ENCODE measurements at regions not wholly inside any gene's neighbourhood (a gene's known extent, or its start where the extent isn't known, plus 50 kb on each side); places are given as distances from the start of the nearest gene placed in this dataset.

DNA sequence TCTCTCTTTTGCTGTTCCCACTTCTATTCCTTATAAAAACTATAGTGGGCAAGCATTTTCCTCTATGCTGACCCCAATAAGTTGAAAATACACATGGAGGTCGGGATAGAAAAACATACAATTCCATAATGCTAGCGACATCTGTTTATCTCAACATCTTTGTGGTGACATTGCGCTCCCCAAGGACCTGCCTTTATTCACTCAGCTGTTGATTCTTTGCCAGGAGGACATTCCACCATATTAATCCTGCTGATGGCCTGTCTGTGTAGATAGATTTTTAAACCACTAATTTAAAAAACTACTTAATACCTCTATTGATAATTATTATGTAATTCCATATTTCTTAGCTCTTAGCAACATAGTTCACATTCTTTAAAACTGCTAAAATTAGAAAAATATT lies 555.3 kb upstream of the MAP3K7 start:
- no TSS peak for BruUV-seq (replicated peaks)
- no peak for FAIRE-seq

More for the DNA sequence above, 555.3 kb upstream of the MAP3K7 start:
- Histone ChIP-seq H4K20me1 (ENCODE audit: control insufficient read depth, insufficient read depth) (no peaks in the 10 kb centered on the region), H3K79me2 (ENCODE audit: control insufficient read depth, insufficient read depth, low read length) (no peaks in the 10 kb centered on the region), H3K36me3 (ENCODE audit: control insufficient read depth in 2 of 2, insufficient read depth in 2 of 2, low read length in 1 of 2) (no peaks in the 10 kb centered on the region), H3K9me3 (replicated peaks; ENCODE audit: control insufficient read depth, insufficient read depth, low read length) (no peaks in the 10 kb centered on the region), H3K4me1 (ENCODE audit: control insufficient read depth, insufficient read depth, low read length) (no peaks in the 10 kb centered on the region), H3K27me3 (replicated peaks in 1 of 2; ENCODE audit: control insufficient read depth in 2 of 2, insufficient read depth in 2 of 2, low read length in 1 of 2) (no peaks in the 10 kb centered on the region), H2AFZ (ENCODE audit: control insufficient read depth, low read depth, low read length) (no peak overlapping the region), H3K9ac (ENCODE audit: control insufficient read depth, insufficient read depth, low read length) (no peak overlapping the region), H3K4me2 (ENCODE audit: control insufficient read depth, insufficient read depth) (no peak overlapping the region), H3K4me3 (no peak overlapping the region), H3K27ac (ENCODE audit: control insufficient read depth, insufficient read depth) (no peak overlapping the region)
- CTCF ChIA-PET = no interaction called here
- intact Hi-C loops (cut with micrococcal nuclease; ENCODE audit: unreplicated experiment) = no loop called here
- in situ Hi-C loops (cut with MboI) = no loop called here
- RAD21 ChIA-PET (ENCODE audit: unreplicated experiment) = interaction anchor here (1.4 kb wide), 1 partner anchor 13 kb away, joined by 4 read pairs; no protein-coding TSS in a partner anchor
- DNase-seq (ENCODE audit: low read depth, low spot score) (no peak), ATAC-seq (no peak)
- TF ChIP-seq NFIC (IDR thresholded peaks at IDR 0.05; ENCODE audit: low read depth, low read length) = no peak
- TF ChIP-seq NR2F1 (conservative IDR thresholded peaks at IDR 0.05) = no peak
- TF ChIP-seq, protein P1, sequence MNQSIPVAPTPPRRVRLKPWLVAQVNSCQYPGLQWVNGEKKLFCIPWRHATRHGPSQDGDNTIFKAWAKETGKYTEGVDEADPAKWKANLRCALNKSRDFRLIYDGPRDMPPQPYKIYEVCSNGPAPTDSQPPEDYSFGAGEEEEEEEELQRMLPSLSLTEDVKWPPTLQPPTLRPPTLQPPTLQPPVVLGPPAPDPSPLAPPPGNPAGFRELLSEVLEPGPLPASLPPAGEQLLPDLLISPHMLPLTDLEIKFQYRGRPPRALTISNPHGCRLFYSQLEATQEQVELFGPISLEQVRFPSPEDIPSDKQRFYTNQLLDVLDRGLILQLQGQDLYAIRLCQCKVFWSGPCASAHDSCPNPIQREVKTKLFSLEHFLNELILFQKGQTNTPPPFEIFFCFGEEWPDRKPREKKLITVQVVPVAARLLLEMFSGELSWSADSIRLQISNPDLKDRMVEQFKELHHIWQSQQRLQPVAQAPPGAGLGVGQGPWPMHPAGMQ (IDR thresholded peaks at IDR 0.05; ENCODE audit: borderline replicate concordance) = no peak
- TF ChIP-seq SREBF1 (IDR thresholded peaks at IDR 0.05; ENCODE audit: low read length) = no peak
- TF ChIP-seq, protein P2, sequence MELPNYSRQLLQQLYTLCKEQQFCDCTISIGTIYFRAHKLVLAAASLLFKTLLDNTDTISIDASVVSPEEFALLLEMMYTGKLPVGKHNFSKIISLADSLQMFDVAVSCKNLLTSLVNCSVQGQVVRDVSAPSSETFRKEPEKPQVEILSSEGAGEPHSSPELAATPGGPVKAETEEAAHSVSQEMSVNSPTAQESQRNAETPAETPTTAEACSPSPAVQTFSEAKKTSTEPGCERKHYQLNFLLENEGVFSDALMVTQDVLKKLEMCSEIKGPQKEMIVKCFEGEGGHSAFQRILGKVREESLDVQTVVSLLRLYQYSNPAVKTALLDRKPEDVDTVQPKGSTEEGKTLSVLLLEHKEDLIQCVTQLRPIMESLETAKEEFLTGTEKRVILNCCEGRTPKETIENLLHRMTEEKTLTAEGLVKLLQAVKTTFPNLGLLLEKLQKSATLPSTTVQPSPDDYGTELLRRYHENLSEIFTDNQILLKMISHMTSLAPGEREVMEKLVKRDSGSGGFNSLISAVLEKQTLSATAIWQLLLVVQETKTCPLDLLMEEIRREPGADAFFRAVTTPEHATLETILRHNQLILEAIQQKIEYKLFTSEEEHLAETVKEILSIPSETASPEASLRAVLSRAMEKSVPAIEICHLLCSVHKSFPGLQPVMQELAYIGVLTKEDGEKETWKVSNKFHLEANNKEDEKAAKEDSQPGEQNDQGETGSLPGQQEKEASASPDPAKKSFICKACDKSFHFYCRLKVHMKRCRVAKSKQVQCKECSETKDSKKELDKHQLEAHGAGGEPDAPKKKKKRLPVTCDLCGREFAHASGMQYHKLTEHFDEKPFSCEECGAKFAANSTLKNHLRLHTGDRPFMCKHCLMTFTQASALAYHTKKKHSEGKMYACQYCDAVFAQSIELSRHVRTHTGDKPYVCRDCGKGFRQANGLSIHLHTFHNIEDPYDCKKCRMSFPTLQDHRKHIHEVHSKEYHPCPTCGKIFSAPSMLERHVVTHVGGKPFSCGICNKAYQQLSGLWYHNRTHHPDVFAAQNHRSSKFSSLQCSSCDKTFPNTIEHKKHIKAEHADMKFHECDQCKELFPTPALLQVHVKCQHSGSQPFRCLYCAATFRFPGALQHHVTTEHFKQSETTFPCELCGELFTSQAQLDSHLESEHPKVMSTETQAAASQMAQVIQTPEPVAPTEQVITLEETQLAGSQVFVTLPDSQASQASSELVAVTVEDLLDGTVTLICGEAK (IDR thresholded peaks at IDR 0.05; ENCODE audit: borderline replicate concordance) = no peak
- 45% methylated on average over 3 of the region's 3 CpGs for WGBS (ENCODE audit: insufficient coverage, insufficient replicate concordance, low lambda C conversion rate, missing lambda C conversion rate)
- POLR2A ChIA-PET = interaction anchor here (1.2 kb wide), 1 partner anchor 17 kb away, joined by 3 read pairs; no protein-coding TSS in a partner anchor
- SMC1A ChIA-PET (ENCODE audit: uncharacterized antibody, unreplicated experiment) = interaction anchor here (1.2 to 1.8 kb wide), 4 partner anchors 10 to 93 kb away, joined by 3 to 5 read pairs (median 4); no protein-coding TSS in a partner anchor

Data from GM12878 (cell line).